Loucy (cell line): ENCODE measurements at regions not wholly inside any gene's neighbourhood (a gene's known extent, or its start where the extent isn't known, plus 50 kb on each side); places are given as distances from the start of the nearest gene placed in this dataset.

ENCODE experiments used
- CTCF ChIP-seq: fragments of 200-600 bp; sonication (generic); conservative IDR thresholded peaks from 2 replicates; pipeline ENCODE4 v1.5.1; 2014; ENCODE audit warnings: mild to moderate bottlenecking, antibody characterized with exemption, low read length
- EZH2phosphoT487 ChIP-seq: fragments of 200-600 bp; IDR thresholded peaks from 2 replicates; pipeline ENCODE4 v1.6.1; 2018; ENCODE audit warnings: antibody characterized with exemption, mild to moderate bottlenecking, moderate library complexity, borderline replicate concordance

- TF ChIP-seq CTCF = no peak
- TF ChIP-seq EZH2phosphoT487 = no peak
These were observed 167.8 kb downstream of the RAB28 start for GRCh38 chr4:13316354-13316753.
